ENCODE measurements at regions not wholly inside any gene's neighbourhood (a gene's known extent, or its start where the extent isn't known, plus 50 kb on each side); places are given as distances from the start of the nearest gene placed in this dataset.
"Not testable (repeated sequence)": the region's sequence is repeated elsewhere in the genome, so short reads cannot be mapped to it uniquely, and the experiment has no call there.

- H3K4me3 ChIP-seq (ENCODE audit: low read depth, low read length); H3K27me3 ChIP-seq (ENCODE audit: control insufficient read depth, insufficient read depth, low read length); H3K36me3 ChIP-seq (ENCODE audit: control insufficient read depth, insufficient read depth, low read length); DNase-seq (ENCODE audit: low read depth): not testable (repeated sequence)
Observed at GRCh38 chr2:111258318-111258717, 137.6 kb downstream of the BCL2L11 start.

DNA sequence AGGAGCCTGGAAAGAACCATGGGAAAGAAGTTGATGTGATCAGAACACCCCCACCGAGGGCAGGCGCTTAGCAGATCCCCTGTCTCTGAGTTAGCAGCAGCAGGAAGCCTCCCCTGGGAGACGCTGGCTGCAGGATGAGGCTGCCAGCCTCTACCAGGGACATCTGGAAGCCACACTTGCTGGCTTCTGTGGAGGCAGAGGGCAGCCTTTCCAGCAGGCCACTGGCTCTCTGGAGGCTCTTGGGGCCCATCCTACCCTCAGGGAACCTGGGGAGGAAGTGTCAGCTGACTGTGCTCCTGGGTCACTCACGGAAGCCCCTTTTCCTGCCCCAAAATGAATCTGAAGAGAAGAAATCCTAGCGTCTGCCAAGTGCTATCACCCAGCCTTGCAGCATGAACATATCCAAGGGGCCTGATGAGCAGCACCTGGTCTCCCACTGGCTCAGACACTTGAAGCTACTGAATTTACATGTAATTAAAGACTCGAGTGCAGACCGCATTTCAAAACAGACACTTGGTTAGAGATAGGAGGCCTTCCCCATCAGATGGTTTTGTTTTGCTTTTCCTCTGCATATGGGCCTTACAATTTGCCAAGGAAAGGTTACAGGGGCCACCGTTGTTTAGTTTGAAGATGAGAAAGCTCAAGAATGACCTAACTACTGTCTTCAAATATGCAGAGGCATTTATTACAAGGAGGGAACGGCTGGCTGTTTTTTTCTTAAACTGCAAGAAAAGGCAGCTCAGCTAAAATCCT lies 142.1 kb downstream of the BCL2L11 start:
- not testable (repeated sequence) for H3K4me3 ChIP-seq (ENCODE audit: low read depth, low read length); H3K27me3 ChIP-seq (ENCODE audit: control insufficient read depth, insufficient read depth, low read length); DNase-seq (ENCODE audit: low read depth); H3K36me3 ChIP-seq (ENCODE audit: control insufficient read depth, insufficient read depth, low read length)

- DNase-seq (ENCODE audit: low read depth); H3K4me3 ChIP-seq (ENCODE audit: low read depth, low read length); H3K27me3 ChIP-seq (ENCODE audit: control insufficient read depth, insufficient read depth, low read length); H3K36me3 ChIP-seq (ENCODE audit: control insufficient read depth, insufficient read depth, low read length): not testable (repeated sequence)
Observed at GRCh38 chr2:111263380-111264017, 142.8 kb downstream of the BCL2L11 start.

- DNase-seq (ENCODE audit: low read depth); H3K36me3 ChIP-seq (ENCODE audit: control insufficient read depth, insufficient read depth, low read length); H3K4me3 ChIP-seq (ENCODE audit: low read depth, low read length); H3K27me3 ChIP-seq (ENCODE audit: control insufficient read depth, insufficient read depth, low read length): not testable (repeated sequence)
Observed at GRCh38 chr2:111264956-111265355, 144.2 kb downstream of the BCL2L11 start.

GRCh38 chr2:111266556-111266955 lies 145.8 kb downstream of the BCL2L11 start:
- H3K36me3 ChIP-seq (ENCODE audit: control insufficient read depth, insufficient read depth, low read length); DNase-seq (ENCODE audit: low read depth); H3K4me3 ChIP-seq (ENCODE audit: low read depth, low read length); H3K27me3 ChIP-seq (ENCODE audit: control insufficient read depth, insufficient read depth, low read length): not testable (repeated sequence)

DNA sequence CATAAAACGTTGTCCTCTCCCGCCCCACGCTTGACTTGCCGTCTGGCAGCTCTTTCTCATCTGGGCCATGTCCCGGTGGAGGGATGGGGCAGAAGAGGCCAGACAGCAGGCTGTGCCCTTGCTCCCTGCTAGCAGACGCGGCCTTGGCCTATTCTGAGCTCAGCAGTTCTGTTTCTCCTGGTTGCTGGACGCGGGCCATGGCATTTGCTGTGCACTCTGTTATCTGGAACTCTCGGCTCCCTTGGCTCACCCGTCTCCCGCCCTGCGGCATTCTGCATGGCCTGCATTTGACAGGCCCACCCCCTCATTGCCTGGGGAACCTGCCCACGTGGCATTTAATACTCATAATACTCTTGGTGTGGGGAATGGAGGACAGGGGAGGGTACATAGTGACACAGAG lies 146.3 kb downstream of the BCL2L11 start:
- not testable (repeated sequence) for H3K36me3 ChIP-seq (ENCODE audit: control insufficient read depth, insufficient read depth, low read length); DNase-seq (ENCODE audit: low read depth); H3K27me3 ChIP-seq (ENCODE audit: control insufficient read depth, insufficient read depth, low read length); H3K4me3 ChIP-seq (ENCODE audit: low read depth, low read length)

- H3K36me3 ChIP-seq (ENCODE audit: control insufficient read depth, insufficient read depth, low read length); H3K27me3 ChIP-seq (ENCODE audit: control insufficient read depth, insufficient read depth, low read length); H3K4me3 ChIP-seq (ENCODE audit: low read depth, low read length); DNase-seq (ENCODE audit: low read depth): not testable (repeated sequence)
Observed at GRCh38 chr2:111269761-111270323, 149.1 kb downstream of the BCL2L11 start.

DNA sequence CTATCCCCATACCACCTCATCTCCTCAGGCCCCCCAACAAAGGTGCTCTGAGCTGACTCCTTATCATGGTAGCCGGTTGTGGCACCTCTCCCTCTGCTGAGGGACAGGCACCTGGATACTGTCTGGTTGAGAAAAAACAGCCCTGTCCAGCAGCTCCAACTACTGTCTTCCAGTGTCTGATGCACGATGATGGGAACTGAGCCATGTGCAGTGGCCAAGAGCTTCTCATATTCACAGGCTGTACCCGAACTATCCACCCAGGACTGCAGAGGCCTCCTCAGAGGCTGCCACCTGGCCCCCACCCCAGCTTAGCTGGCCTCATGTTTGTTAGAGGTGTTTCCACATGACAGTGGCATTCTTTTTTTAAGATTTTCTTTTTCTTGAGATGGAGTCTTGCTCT lies 149.9 kb downstream of the BCL2L11 start:
- not testable (repeated sequence) for DNase-seq (ENCODE audit: low read depth); H3K36me3 ChIP-seq (ENCODE audit: control insufficient read depth, insufficient read depth, low read length); H3K27me3 ChIP-seq (ENCODE audit: control insufficient read depth, insufficient read depth, low read length); H3K4me3 ChIP-seq (ENCODE audit: low read depth, low read length)

DNA sequence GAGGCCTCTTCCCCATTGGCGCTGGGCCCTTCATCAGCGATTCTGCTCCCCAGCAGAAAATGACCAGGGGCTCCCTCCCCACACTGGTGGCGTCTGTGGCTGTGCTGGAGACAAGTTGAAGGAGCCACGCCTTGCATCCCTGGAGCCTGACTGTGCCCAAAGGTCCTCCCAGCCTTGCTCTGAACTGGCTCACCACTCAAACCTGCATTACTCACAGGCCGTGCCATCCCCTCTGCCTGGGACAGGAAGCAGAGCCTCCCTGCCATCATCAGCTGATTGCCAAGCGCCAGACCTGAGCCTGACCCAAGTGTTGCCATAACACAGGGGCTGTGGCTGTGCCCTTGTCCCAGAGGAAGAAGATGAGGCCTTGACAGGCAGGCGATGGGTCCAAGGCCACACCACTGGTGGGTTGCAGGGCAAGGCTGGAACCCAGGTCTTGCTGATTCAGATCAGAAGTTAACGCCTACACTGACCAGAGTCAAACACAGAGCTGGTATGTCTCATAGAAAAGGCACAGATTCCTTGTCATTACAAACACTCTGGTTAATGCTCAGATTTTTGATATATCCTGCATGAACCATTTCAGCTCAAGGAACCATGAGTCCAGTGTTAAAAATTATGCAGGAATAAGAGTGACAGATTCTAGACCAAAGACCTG lies 151.1 kb downstream of the BCL2L11 start:
- not testable (repeated sequence) for H3K36me3 ChIP-seq (ENCODE audit: control insufficient read depth, insufficient read depth, low read length); H3K27me3 ChIP-seq (ENCODE audit: control insufficient read depth, insufficient read depth, low read length); DNase-seq (ENCODE audit: low read depth); H3K4me3 ChIP-seq (ENCODE audit: low read depth, low read length)

DNA sequence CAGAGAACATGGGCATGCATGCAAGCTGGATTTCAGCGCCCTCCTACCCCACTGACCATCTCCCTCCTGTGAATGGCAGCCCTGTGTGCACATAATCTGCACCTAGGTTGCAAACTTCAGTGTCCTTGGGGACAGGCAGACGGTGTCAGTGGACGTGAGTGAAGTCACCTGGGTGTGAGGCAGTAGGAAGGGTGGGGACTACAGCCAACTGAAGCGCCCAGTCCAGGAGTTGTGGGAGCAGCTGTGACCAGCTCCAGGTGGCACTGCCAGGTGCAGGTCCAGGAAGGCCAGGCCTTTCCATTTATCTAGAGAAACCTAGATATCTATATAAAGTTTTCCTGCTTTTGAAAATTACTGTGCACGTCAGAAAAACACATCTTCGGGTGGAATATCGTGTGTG lies 152.3 kb downstream of the BCL2L11 start:
- not testable (repeated sequence) for DNase-seq (ENCODE audit: low read depth)

GRCh38 chr2:111275047-111275853 lies 154.5 kb downstream of the BCL2L11 start:
- not testable (repeated sequence) for H3K4me3 ChIP-seq (ENCODE audit: low read depth, low read length); DNase-seq (ENCODE audit: low read depth); H3K27me3 ChIP-seq (ENCODE audit: control insufficient read depth, insufficient read depth, low read length); H3K36me3 ChIP-seq (ENCODE audit: control insufficient read depth, insufficient read depth, low read length)

More for the DNA sequence above, 152.3 kb downstream of the BCL2L11 start:
- H3K27me3 ChIP-seq (ENCODE audit: control insufficient read depth, insufficient read depth, low read length); H3K36me3 ChIP-seq (ENCODE audit: control insufficient read depth, insufficient read depth, low read length); H3K4me3 ChIP-seq (ENCODE audit: low read depth, low read length): not testable (repeated sequence)

DNA sequence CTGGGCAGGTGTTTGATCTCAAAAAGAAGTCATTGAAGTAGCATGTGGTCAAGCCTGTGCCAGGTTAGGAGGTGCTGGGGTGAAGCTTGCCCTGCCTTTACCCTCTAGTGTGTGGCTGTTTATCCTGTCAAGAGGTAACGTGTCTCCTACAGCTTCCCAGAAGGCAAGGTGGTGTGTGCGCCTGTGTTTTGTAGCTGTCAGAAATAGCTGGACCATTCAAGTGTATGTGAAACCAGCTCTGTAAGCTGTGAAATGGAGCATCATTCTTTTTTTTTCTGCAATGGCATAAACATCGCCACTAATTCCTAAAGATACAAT lies 155.1 kb downstream of the BCL2L11 start:
- not testable (repeated sequence) for DNase-seq (ENCODE audit: low read depth); H3K36me3 ChIP-seq (ENCODE audit: control insufficient read depth, insufficient read depth, low read length); H3K27me3 ChIP-seq (ENCODE audit: control insufficient read depth, insufficient read depth, low read length); H3K4me3 ChIP-seq (ENCODE audit: low read depth, low read length)

DNA sequence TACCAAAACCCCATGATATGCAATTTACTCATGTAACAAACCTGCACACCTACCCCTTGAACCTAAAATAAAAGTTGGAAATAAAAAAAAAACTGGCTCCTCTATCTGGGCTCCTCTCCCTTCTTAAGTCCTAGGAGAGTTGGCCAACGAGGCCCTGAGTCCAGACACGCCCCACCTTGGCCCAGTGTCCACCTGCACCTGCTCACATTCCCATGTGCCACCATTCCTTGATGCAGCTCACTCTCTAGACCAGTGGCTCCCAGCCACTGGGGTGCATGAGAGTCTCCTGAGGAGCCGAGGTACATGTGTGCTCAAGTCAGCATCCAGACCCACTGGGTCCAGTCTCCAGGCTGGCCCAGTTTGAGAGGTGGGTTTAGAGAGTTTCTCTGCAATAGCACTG lies 157.4 kb downstream of the BCL2L11 start:
- not testable (repeated sequence) for DNase-seq (ENCODE audit: low read depth); H3K36me3 ChIP-seq (ENCODE audit: control insufficient read depth, insufficient read depth, low read length)

DNA sequence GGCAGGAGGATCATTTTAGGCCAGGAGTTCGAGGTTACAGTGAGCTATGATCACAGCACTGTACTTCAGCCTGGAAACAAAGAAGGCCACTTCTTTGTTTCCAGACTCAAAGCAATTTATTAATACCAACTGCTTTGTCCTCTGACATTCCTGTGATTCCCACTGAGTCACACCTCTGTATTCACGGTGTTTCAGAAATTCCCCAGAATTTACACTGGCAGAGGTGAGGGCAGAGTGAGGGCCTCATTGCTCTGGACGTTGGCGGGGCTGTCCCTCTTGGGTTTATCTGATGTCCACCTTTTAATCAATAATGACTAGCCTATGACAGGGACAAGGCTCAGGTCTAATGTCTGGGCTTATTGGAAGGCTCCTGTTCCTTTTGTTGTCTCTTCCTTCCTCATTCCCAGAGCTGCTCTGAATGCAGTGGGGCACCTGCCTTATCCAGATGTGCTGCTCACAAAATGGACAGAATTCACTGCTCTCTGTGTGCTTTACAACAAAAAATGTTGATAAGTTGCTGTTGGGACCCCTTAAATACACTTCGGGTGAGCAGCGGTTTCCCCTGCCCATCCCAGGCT lies 160.1 kb downstream of the BCL2L11 start:
- H3K27me3 ChIP-seq (ENCODE audit: control insufficient read depth, insufficient read depth, low read length); H3K36me3 ChIP-seq (ENCODE audit: control insufficient read depth, insufficient read depth, low read length); H3K4me3 ChIP-seq (ENCODE audit: low read depth, low read length); DNase-seq (ENCODE audit: low read depth): not testable (repeated sequence)

More for the DNA sequence above, 157.4 kb downstream of the BCL2L11 start:
- not testable (repeated sequence) for H3K4me3 ChIP-seq (ENCODE audit: low read depth, low read length); H3K27me3 ChIP-seq (ENCODE audit: control insufficient read depth, insufficient read depth, low read length)

Measured in kidney epithelial cell (primary cell).